Common myeloid progenitor, CD34-positive (primary cell): ENCODE measurements at regions not wholly inside any gene's neighbourhood (a gene's known extent, or its start where the extent isn't known, plus 50 kb on each side); places are given as distances from the start of the nearest gene placed in this dataset.

ENCODE experiments used
- CTCF ChIA-PET: fragments of 350-600 bp; sonication (Branson Sonifier 250); formaldehyde crosslinking; loops from one replicate; lab custom pipeline; 2021; ENCODE audit warnings: antibody characterized with exemption; lab: Charles Lee
- POLR2A ChIA-PET: fragments of 350-600 bp; sonication (Branson Sonifier 250); formaldehyde crosslinking; loops from one replicate; lab custom pipeline; 2021; ENCODE audit warnings: antibody characterized with exemption; lab: Charles Lee
- DNase-seq, 3 donors: peaks; one replicate each; pipeline versions ENCODE4 v3.0.0 to v3.0.0-alpha.2; 2013
- H3K27ac ChIP-seq, 2 experiments: 1 replicate in 1 of 2; 2 replicates in 1 of 2; pipeline ENCODE4 v1.7.0; 2013; ENCODE audit warnings: inconsistent platforms in 2 of 2, low read length in 2 of 2, mild to moderate bottlenecking in 2 of 2, low read depth in 1 of 2, moderate library complexity in 1 of 2; ENCODE audit not compliant: severe bottlenecking in 2 of 2, insufficient read depth in 1 of 2, poor library complexity in 1 of 2
- H3K27me3 ChIP-seq, 5 experiments: replicated peaks in 2 of 5; 1 replicate in 3 of 5; 2 replicates in 2 of 5; pipeline versions ENCODE4 v1.6.1 to v1.7.0; 2013; ENCODE audit warnings: low read length in 4 of 5, mild to moderate bottlenecking in 2 of 5, moderate library complexity in 2 of 5, inconsistent platforms in 1 of 5; ENCODE audit not compliant: insufficient read depth in 5 of 5, control insufficient read depth in 4 of 5
- H3K36me3 ChIP-seq, 4 experiments: 1 replicate in 2 of 4; 2 replicates in 2 of 4; pipeline versions ENCODE4 v1.6.1 to v1.7.0; 2013; ENCODE audit warnings: low read length in 3 of 4, control low read depth in 1 of 4, mild to moderate bottlenecking in 1 of 4; ENCODE audit not compliant: control insufficient read depth in 4 of 4, insufficient read depth in 4 of 4
- H3K4me1 ChIP-seq, 4 experiments: 1 replicate in 3 of 4; 2 replicates in 1 of 4; pipeline versions ENCODE4 v1.6.1 to v1.7.1; 2013; ENCODE audit warnings: low read length in 3 of 4, mild to moderate bottlenecking in 3 of 4, control low read depth in 1 of 4, inconsistent platforms in 1 of 4, moderate library complexity in 1 of 4; ENCODE audit not compliant: control insufficient read depth in 4 of 4, insufficient read depth in 4 of 4; ENCODE audit errors: control extremely low read depth in 1 of 4
- H3K4me3 ChIP-seq, 7 experiments: 1 replicate in 4 of 7; 2 replicates in 3 of 7; pipeline versions ENCODE4 v1.5.1 to v1.7.0; 2013; ENCODE audit warnings: mild to moderate bottlenecking in 7 of 7, low read length in 6 of 7, moderate library complexity in 6 of 7, inconsistent platforms in 2 of 7, low read depth in 2 of 7, control low read depth in 1 of 7; ENCODE audit not compliant: insufficient read depth in 4 of 7, control insufficient read depth in 1 of 7; ENCODE audit errors: extremely low read depth in 1 of 7
- H3K9me3 ChIP-seq, 5 experiments: 1 replicate in 4 of 5; 2 replicates in 1 of 5; pipeline versions ENCODE4 v1.6.1 to v1.7.1; 2013; ENCODE audit warnings: low read length in 4 of 5, mild to moderate bottlenecking in 2 of 5, inconsistent platforms in 1 of 5, low read depth in 1 of 5, moderate library complexity in 1 of 5; ENCODE audit not compliant: control insufficient read depth in 4 of 5, insufficient read depth in 2 of 5; ENCODE audit errors: control extremely low read depth in 1 of 5
- WGBS: methylation state at CpG from one replicate; pipeline ENCODE4 v1.1.5; 2013; ENCODE audit not compliant: insufficient coverage; 5-methylcytosine and 5-hydroxymethylcytosine counted together

GRCh38 chr17:73973586-73974409, 229.7 kb upstream of the RPL38 start:
- DNase-seq = no peak
- Histone ChIP-seq H3K4me3 (no peak overlapping the region), H3K27me3 (peaks cover 4 to 17% (median 9%) of the 10 kb centered on the region in 5 experiments), H3K27ac (no peak overlapping the region), H3K36me3 (no peaks in the 10 kb centered on the region), H3K9me3 (peaks cover 0 to 2% (median 0%) of the 10 kb centered on the region in 5 experiments), H3K4me1 (peaks cover 0 to 4% (median 0%) of the 10 kb centered on the region in 4 experiments)
- CTCF ChIA-PET = interaction anchor here (0.7 to 1.6 kb wide), 3 partner anchors 14 to 25 kb away, joined by 3 to 4 read pairs (median 3); no protein-coding TSS in a partner anchor
- 93% methylated on average over 14 of the region's 16 CpGs for WGBS
- POLR2A ChIA-PET = no interaction called here

- DNase-seq = no peak
- Histone ChIP-seq H3K9me3 (peaks cover 0 to 4% (median 0%) of the 10 kb centered on the region in 5 experiments), H3K27me3 (peaks cover 4 to 15% (median 6%) of the 10 kb centered on the region in 5 experiments), H3K4me3 (no peak overlapping the region), H3K4me1 (peaks cover 0 to 3% (median 0%) of the 10 kb centered on the region in 4 experiments), H3K36me3 (no peaks in the 10 kb centered on the region), H3K27ac (no peak overlapping the region)
- 100% methylated on average over 1 of the region's 1 CpG for WGBS
- ChIA-PET CTCF (interaction anchor here (0.9 to 1.2 kb wide), 2 partner anchors 8 to 16 kb away, joined by 3 read pairs; no protein-coding TSS in a partner anchor), POLR2A (no interaction called here)
Measured at GRCh38 chr17:73974536-73974935, 228.9 kb upstream of the RPL38 start.

- Histone ChIP-seq H3K4me3 (no peak overlapping the region), H3K36me3 (no peaks in the 10 kb centered on the region), H3K4me1 (no peaks in the 10 kb centered on the region), H3K9me3 (peaks cover 0 to 2% (median 0%) of the 10 kb centered on the region in 5 experiments), H3K27ac (no peak overlapping the region), H3K27me3 (peaks cover 2 to 5% (median 4%) of the 10 kb centered on the region in 5 experiments)
- POLR2A ChIA-PET = no interaction called here
- CTCF ChIA-PET = interaction anchor here (3.2 kb wide), 1 partner anchor 23 kb away, joined by 8 read pairs; no protein-coding TSS in a partner anchor
- WGBS = 100% methylated on average over 1 of the region's 1 CpG
- DNase-seq = no peak
Measured at GRCh38 chr17:73976147-73976546, 227.3 kb upstream of the RPL38 start.

GRCh38 chr17:73976676-73977521, 226.6 kb upstream of the RPL38 start:
- DNase-seq = peak in 1 of 3 donors; percentile 13
- ChIA-PET POLR2A (no interaction called here), CTCF (interaction anchor here (3.2 kb wide), 1 partner anchor 22 kb away, joined by 8 read pairs; no protein-coding TSS in a partner anchor)
- Histone ChIP-seq H3K9me3 (peaks cover 0 to 2% (median 0%) of the 10 kb centered on the region in 5 experiments), H3K4me1 (no peaks in the 10 kb centered on the region), H3K27me3 (peaks cover 0 to 4% (median 2%) of the 10 kb centered on the region in 5 experiments), H3K36me3 (no peaks in the 10 kb centered on the region), H3K27ac (no peak overlapping the region), H3K4me3 (no peak overlapping the region)
- 88% methylated on average over 13 of the region's 19 CpGs for WGBS

- H3K4me1 ChIP-seq = peaks cover 0 to 21% (median 18%) of the 10 kb centered on the region in 4 experiments
- H3K9me3 ChIP-seq = peaks cover 0 to 2% (median 0%) of the 10 kb centered on the region in 5 experiments
- no peak overlapping the region for H3K4me3 ChIP-seq
- ChIA-PET CTCF (no interaction called here), POLR2A (no interaction called here)
- H3K27ac ChIP-seq = no peak overlapping the region
- no peaks in the 10 kb centered on the region for H3K36me3 ChIP-seq
- peaks cover 0 to 4% (median 0%) of the 10 kb centered on the region in 5 experiments for H3K27me3 ChIP-seq
- DNase-seq = no peak
- WGBS = 95% methylated on average over 3 of the region's 3 CpGs
Measured at GRCh38 chr17:73980517-73980916, 223.0 kb upstream of the RPL38 start.

- Histone ChIP-seq H3K27ac (no peak overlapping the region), H3K4me1 (peaks cover 0 to 23% (median 19%) of the 10 kb centered on the region in 4 experiments), H3K4me3 (no peak overlapping the region), H3K27me3 (peaks cover 0 to 4% (median 0%) of the 10 kb centered on the region in 5 experiments), H3K9me3 (peaks cover 0 to 2% (median 0%) of the 10 kb centered on the region in 5 experiments), H3K36me3 (no peaks in the 10 kb centered on the region)
- 51% methylated on average over 6 of the region's 8 CpGs for WGBS
- ChIA-PET CTCF (no interaction called here), POLR2A (no interaction called here)
- DNase-seq = no peak
Measured at GRCh38 chr17:73982871-73983270, 220.6 kb upstream of the RPL38 start.
